DOHH2 (cell line): ENCODE measurements at regions not wholly inside any gene's neighbourhood (a gene's known extent, or its start where the extent isn't known, plus 50 kb on each side); places are given as distances from the start of the nearest gene placed in this dataset.

Source experiments
- EZH2phosphoT487 ChIP-seq: fragments of 200-600 bp; sonication (generic); IDR thresholded peaks from 2 replicates; pipeline ENCODE4 v1.6.1; 2017; ENCODE audit warnings: borderline replicate concordance, mild to moderate bottlenecking, antibody characterized with exemption, low read length, moderate library complexity, mixed read lengths
- TF ChIP-seq, protein P1 (sequence below): fragments of 200-600 bp; sonication (generic); IDR thresholded peaks from one replicate; pipeline ENCODE4 v1.5.1; 2014; ENCODE audit warnings: antibody characterized with exemption, mild to moderate bottlenecking, low read depth, low read length; ENCODE audit not compliant: poor library complexity, severe bottlenecking

DNA sequence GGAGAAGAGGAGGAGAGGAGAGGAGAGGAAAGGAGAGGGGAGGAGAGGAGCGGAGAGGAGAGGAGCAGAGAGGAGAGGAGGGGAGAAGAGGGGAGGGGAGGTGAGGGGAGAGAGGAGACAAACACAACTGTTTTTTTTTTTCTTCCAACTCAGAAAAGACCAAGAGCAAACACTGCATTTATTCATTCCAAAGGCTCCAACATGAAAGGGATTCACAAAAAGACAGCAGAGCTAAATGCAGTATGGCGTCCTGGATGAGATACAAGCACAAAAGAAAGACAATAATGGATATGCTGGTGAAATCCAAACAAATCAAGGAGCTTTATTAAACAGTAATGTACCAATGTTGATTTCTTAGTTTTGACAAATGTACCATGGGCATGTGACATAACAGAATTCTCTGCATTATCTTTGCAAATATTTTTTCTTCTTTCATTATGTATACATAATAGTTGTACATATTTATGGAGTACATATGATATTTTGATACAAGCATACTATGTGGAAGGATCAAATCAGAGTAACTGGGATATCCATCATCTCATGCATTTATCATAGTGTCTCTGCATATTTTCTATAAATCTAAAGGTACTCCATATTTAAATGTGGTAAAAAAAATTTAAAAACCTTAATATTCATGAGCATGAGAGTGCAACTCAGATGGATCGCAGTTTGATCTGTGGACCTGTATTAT lies 204.6 kb downstream of the CBLN4 start:
- no peak for TF ChIP-seq EZH2phosphoT487
- TF ChIP-seq, protein P1, sequence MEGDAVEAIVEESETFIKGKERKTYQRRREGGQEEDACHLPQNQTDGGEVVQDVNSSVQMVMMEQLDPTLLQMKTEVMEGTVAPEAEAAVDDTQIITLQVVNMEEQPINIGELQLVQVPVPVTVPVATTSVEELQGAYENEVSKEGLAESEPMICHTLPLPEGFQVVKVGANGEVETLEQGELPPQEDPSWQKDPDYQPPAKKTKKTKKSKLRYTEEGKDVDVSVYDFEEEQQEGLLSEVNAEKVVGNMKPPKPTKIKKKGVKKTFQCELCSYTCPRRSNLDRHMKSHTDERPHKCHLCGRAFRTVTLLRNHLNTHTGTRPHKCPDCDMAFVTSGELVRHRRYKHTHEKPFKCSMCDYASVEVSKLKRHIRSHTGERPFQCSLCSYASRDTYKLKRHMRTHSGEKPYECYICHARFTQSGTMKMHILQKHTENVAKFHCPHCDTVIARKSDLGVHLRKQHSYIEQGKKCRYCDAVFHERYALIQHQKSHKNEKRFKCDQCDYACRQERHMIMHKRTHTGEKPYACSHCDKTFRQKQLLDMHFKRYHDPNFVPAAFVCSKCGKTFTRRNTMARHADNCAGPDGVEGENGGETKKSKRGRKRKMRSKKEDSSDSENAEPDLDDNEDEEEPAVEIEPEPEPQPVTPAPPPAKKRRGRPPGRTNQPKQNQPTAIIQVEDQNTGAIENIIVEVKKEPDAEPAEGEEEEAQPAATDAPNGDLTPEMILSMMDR: no peak
